SK-N-SH (cell line): ENCODE measurements at regions not wholly inside any gene's neighbourhood (a gene's known extent, or its start where the extent isn't known, plus 50 kb on each side); places are given as distances from the start of the nearest gene placed in this dataset.

ENCODE experiments used
- CTCF ChIA-PET: fragments of 300-600, 350-600 bp; formaldehyde crosslinking; extraction: SDS; loops from one replicate; lab custom pipeline; 2021; lab: Yijun Ruan, JAX
- POLR2A ChIA-PET: fragments of 350-600 bp; sonication (Branson Sonifier 250); formaldehyde crosslinking; extraction: SDS; loops from one replicate; lab custom pipeline; 2020; ENCODE audit warnings: antibody characterized with exemption, inconsistent platforms; lab: Yijun Ruan, JAX
- DNase-seq: peaks from one replicate; pipeline ENCODE4 v3.0.0; 2012
- H2AFZ ChIP-seq: fragments of 200-600 bp; sonication (generic); 2 replicates; pipeline ENCODE4 v1.8.1; 2016; ENCODE audit warnings: antibody characterized with exemption, mild to moderate bottlenecking, low read depth
- H3F3A ChIP-seq: fragments of 200-600 bp; sonication (generic); replicated peaks from 2 replicates; pipeline ENCODE3; 2016; ENCODE audit warnings: antibody characterized with exemption, mild to moderate bottlenecking; ENCODE audit not compliant: insufficient read depth
- H3K27ac ChIP-seq, 2 experiments: fragments of 200-500 bp in 1 of 2; fragments of 200-600 bp in 1 of 2; sonication (Bioruptor generic) in 1 of 2; sonication (generic), shearing (Covaris generic) in 1 of 2; 2 replicates each; pipeline versions ENCODE4 v1.5.1 to v1.6.1; 2014 to 2016; ENCODE audit warnings: low read depth in 2 of 2, inconsistent platforms in 1 of 2, low read length in 1 of 2, mild to moderate bottlenecking in 1 of 2, mixed read lengths in 1 of 2
- H3K27me3 ChIP-seq: fragments of 200-600 bp; sonication (generic), shearing (Covaris generic); 2 replicates; pipeline ENCODE4 v1.6.1; 2016; ENCODE audit warnings: mixed run types; ENCODE audit not compliant: insufficient read depth
- H3K36me3 ChIP-seq, 2 experiments: fragments of 200-500 bp in 1 of 2; fragments of 200-600 bp in 1 of 2; sonication (Bioruptor generic) in 1 of 2; sonication (generic) in 1 of 2; replicated peaks in 1 of 2; 2 replicates each; pipeline versions ENCODE3 to v1.5.1; 2014 to 2016; ENCODE audit warnings: low read length in 1 of 2, mild to moderate bottlenecking in 1 of 2; ENCODE audit not compliant: insufficient read depth in 2 of 2, control insufficient read depth in 1 of 2
- H3K4me1 ChIP-seq, 2 experiments: fragments of 200-500 bp in 1 of 2; fragments of 200-600 bp in 1 of 2; sonication (Bioruptor generic) in 1 of 2; sonication (generic), shearing (Covaris generic) in 1 of 2; 2 replicates each; pipeline versions ENCODE4 v1.5.1 to v1.6.1; 2014 to 2016; ENCODE audit warnings: low read depth in 1 of 2, low read length in 1 of 2, mixed run types in 1 of 2; ENCODE audit not compliant: insufficient read depth in 2 of 2, control insufficient read depth in 1 of 2
- H3K4me2 ChIP-seq: fragments of 200-600 bp; sonication (generic), shearing (Covaris generic); 2 replicates; pipeline ENCODE4 v1.6.1; 2017; ENCODE audit warnings: mixed run types
- H3K4me3 ChIP-seq, 2 experiments: fragments of 200-500 bp in 1 of 2; fragments of 200-600 bp in 1 of 2; sonication (Bioruptor generic) in 1 of 2; sonication (generic), shearing (Covaris generic) in 1 of 2; 2 replicates each; pipeline versions ENCODE4 v1.5.1 to v1.8.1; 2014 to 2016; ENCODE audit warnings: low read depth in 2 of 2, inconsistent platforms in 1 of 2, low read length in 1 of 2, mild to moderate bottlenecking in 1 of 2, mixed read lengths in 1 of 2, moderate library complexity in 1 of 2
- H3K79me2 ChIP-seq: fragments of 200-600 bp; sonication (generic); 2 replicates; pipeline ENCODE4 v1.8.1; 2017; ENCODE audit warnings: mild to moderate bottlenecking; ENCODE audit not compliant: insufficient read depth
- H3K9ac ChIP-seq: fragments of 200-600 bp; sonication (generic); 2 replicates; pipeline ENCODE4 v1.6.1; 2017; ENCODE audit warnings: mixed run types
- H3K9me2 ChIP-seq: fragments of 200-600 bp; sonication (generic); 2 replicates; pipeline ENCODE4 v1.6.1; 2017; ENCODE audit warnings: mixed run types
- H3K9me3 ChIP-seq: fragments of 200-600 bp; sonication (generic); 2 replicates; pipeline ENCODE4 v1.6.1; 2017; ENCODE audit warnings: mixed run types, mild to moderate bottlenecking, moderate library complexity
- H4K20me1 ChIP-seq: fragments of 200-600 bp; sonication (generic); 2 replicates; pipeline ENCODE4 v1.6.1; 2017; ENCODE audit warnings: mild to moderate bottlenecking, mixed run types; ENCODE audit not compliant: insufficient read depth
- GABPA ChIP-seq: IDR thresholded peaks from 2 replicates; pipeline ENCODE4 v1.4.0; 2012; ENCODE audit warnings: low read depth, mild to moderate bottlenecking
- IRF3 ChIP-seq: fragments of 150-350 bp; IDR thresholded peaks from 2 replicates; pipeline ENCODE4 v1.6.1; 2016; ENCODE audit warnings: mild to moderate bottlenecking, low read depth, low read length
- JUND ChIP-seq: IDR thresholded peaks from 2 replicates; pipeline ENCODE4 v1.4.0; 2012
- MEF2A ChIP-seq: IDR thresholded peaks from 2 replicates; pipeline ENCODE4 v1.4.0; 2012; ENCODE audit warnings: low read depth, borderline replicate concordance
- RXRA ChIP-seq: IDR thresholded peaks from 2 replicates; pipeline ENCODE4 v1.4.0; 2012; ENCODE audit warnings: low read depth, mild to moderate bottlenecking, borderline replicate concordance
- SIN3A ChIP-seq: IDR thresholded peaks from 2 replicates; pipeline ENCODE4 v1.6.1; 2012; ENCODE audit warnings: low read depth, mild to moderate bottlenecking, low read length, moderate library complexity, borderline replicate concordance
- SMC3 ChIP-seq: IDR thresholded peaks from 2 replicates; pipeline ENCODE4 v1.6.1; 2012; ENCODE audit warnings: low read depth, low read length, improper control_type of control experiment
- TCF12 ChIP-seq: IDR thresholded peaks from 2 replicates; pipeline ENCODE4 v1.4.0; 2012
- TEAD4 ChIP-seq: IDR thresholded peaks from 2 replicates; pipeline ENCODE4 v1.4.0; 2012; ENCODE audit warnings: mild to moderate bottlenecking, borderline replicate concordance; ENCODE audit not compliant: insufficient read depth
- USF2 ChIP-seq: fragments of 150-350 bp; IDR thresholded peaks from 2 replicates; pipeline ENCODE4 v1.6.1; 2017; ENCODE audit warnings: antibody characterized with exemption, low read length, low read depth, borderline replicate concordance
- WGBS: methylation state at CpG from one replicate; pipeline ENCODE4 v1.1.6; 2017; ENCODE audit warnings: low lambda C conversion rate; 5-methylcytosine and 5-hydroxymethylcytosine counted together
- TF ChIP-seq, protein P1 (sequence below): IDR thresholded peaks from 2 replicates; pipeline ENCODE4 v1.4.0; 2012; ENCODE audit warnings: low read depth
- TF ChIP-seq, protein P2 (sequence below): IDR thresholded peaks from 2 replicates; pipeline ENCODE4; 2012

DNA sequence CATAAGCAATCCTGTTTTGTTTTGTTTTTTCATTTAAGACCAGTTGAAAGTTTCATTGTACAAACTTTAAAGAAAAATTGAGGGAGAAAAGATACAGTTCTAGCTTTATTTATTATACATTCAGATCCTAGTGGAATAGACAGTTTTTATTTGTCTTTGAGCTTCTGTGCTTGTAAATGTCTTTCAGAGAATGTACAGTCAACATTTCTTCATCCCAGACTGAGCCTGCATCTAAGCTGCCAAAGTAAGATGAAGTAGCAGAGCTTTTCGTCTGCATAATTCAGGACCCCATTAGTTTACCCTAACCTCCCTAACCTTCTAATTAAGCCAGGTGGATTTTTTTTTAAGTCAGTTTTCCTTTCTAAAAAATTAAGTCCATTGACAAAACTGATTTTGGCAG lies 516.7 kb upstream of the HTR2A start:
- no peak overlapping the region for H3K9ac ChIP-seq
- H3K27ac ChIP-seq, result no peak overlapping the region
- ChIA-PET POLR2A (no interaction called here), CTCF (interaction anchor here (1.1 kb wide), 1 partner anchor 13 kb away, joined by 3 read pairs; no protein-coding TSS in a partner anchor)
- H3K36me3 ChIP-seq, result no peaks in the 10 kb centered on the region
- H3K27me3 ChIP-seq, result no peaks in the 10 kb centered on the region
- H3K9me2 ChIP-seq, result no peaks in the 10 kb centered on the region
- H3K4me1 ChIP-seq, result no peaks in the 10 kb centered on the region
- H3K9me3 ChIP-seq, result no peaks in the 10 kb centered on the region
- DNase-seq, result no peak
- no peaks in the 10 kb centered on the region for H3F3A ChIP-seq
- H3K4me2 ChIP-seq, result no peak overlapping the region
- WGBS, result 50% methylated on average over 1 of the region's 1 CpG
- H4K20me1 ChIP-seq, result no peaks in the 10 kb centered on the region
- TF ChIP-seq SIN3A, result no peak
- H3K4me3 ChIP-seq, result no peak overlapping the region
- no peaks in the 10 kb centered on the region for H3K79me2 ChIP-seq
- H2AFZ ChIP-seq, result no peak overlapping the region

GRCh38 chr13:47413112-47413511 lies 516.3 kb upstream of the HTR2A start:
- Histone ChIP-seq H3K27ac (no peak overlapping the region), H3K27me3 (no peaks in the 10 kb centered on the region), H3K79me2 (no peaks in the 10 kb centered on the region), H3K9me3 (no peaks in the 10 kb centered on the region), H3K4me2 (no peak overlapping the region), H4K20me1 (no peaks in the 10 kb centered on the region), H3K4me1 (no peaks in the 10 kb centered on the region), H3F3A (no peaks in the 10 kb centered on the region), H3K9ac (no peak overlapping the region), H2AFZ (no peak overlapping the region), H3K4me3 (no peak overlapping the region), H3K9me2 (no peaks in the 10 kb centered on the region), H3K36me3 (no peaks in the 10 kb centered on the region)
- ChIA-PET CTCF (interaction anchor here (1.1 kb wide), 1 partner anchor 13 kb away, joined by 3 read pairs; no protein-coding TSS in a partner anchor), POLR2A (no interaction called here)
- 0 out of 2 replicates have a peak, but pooled peaks have one; percentile 3 for TF ChIP-seq JUND
- TF ChIP-seq, protein P1, sequence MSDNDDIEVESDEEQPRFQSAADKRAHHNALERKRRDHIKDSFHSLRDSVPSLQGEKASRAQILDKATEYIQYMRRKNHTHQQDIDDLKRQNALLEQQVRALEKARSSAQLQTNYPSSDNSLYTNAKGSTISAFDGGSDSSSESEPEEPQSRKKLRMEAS, result no peak
- no peak for DNase-seq
- WGBS, result 79% methylated on average over 3 of the region's 3 CpGs

DNA sequence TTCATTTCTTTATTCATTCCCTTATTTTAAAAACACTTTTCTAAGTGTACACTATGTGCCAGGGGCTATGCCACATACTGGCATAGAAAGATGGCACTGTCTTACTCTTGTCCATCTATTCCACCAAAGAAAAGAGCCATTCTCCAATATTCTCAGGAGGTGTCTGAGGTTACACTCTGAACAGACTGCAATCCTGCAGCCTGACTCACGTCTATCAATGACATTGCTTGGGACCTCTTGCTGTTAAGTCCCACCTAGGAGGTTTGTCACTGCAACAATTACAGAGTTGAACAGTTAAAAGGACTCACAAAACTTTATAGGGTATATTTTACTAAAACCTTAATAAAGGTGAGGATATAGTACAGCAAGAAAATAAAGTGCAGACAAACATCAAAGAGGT lies 512.9 kb upstream of the HTR2A start:
- H3K79me2 ChIP-seq, result no peaks in the 10 kb centered on the region
- no peak overlapping the region for H3K4me2 ChIP-seq
- H4K20me1 ChIP-seq, result no peaks in the 10 kb centered on the region
- H3F3A ChIP-seq, result no peaks in the 10 kb centered on the region
- no peak overlapping the region for H2AFZ ChIP-seq
- TF ChIP-seq RXRA (no peak), MEF2A (no peak), TEAD4 (no peak), USF2 (no peak), SMC3 (no peak), IRF3 (no peak), GABPA (no peak), TCF12 (no peak)
- TF ChIP-seq, protein P2, sequence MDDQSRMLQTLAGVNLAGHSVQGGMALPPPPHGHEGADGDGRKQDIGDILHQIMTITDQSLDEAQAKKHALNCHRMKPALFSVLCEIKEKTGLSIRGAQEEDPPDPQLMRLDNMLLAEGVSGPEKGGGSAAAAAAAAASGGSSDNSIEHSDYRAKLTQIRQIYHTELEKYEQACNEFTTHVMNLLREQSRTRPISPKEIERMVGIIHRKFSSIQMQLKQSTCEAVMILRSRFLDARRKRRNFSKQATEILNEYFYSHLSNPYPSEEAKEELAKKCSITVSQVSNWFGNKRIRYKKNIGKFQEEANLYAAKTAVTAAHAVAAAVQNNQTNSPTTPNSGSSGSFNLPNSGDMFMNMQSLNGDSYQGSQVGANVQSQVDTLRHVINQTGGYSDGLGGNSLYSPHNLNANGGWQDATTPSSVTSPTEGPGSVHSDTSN, result no peak
- CTCF ChIA-PET, result no interaction called here
- H3K9me3 ChIP-seq, result no peaks in the 10 kb centered on the region
- 56% methylated on average over 1 of the region's 1 CpG for WGBS
- H3K27me3 ChIP-seq, result no peaks in the 10 kb centered on the region
- POLR2A ChIA-PET, result no interaction called here
- no peaks in the 10 kb centered on the region for H3K36me3 ChIP-seq
- DNase-seq, result no peak
- H3K4me3 ChIP-seq, result no peak overlapping the region
- no peaks in the 10 kb centered on the region for H3K9me2 ChIP-seq
- no peak overlapping the region for H3K9ac ChIP-seq
- H3K4me1 ChIP-seq, result no peaks in the 10 kb centered on the region
- no peak overlapping the region for H3K27ac ChIP-seq
